HG03575 (cell line): ENCODE measurements at regions not wholly inside any gene's neighbourhood (a gene's known extent, or its start where the extent isn't known, plus 50 kb on each side); places are given as distances from the start of the nearest gene placed in this dataset.
"Not testable (repeated sequence)": the region's sequence is repeated elsewhere in the genome, so short reads cannot be mapped to it uniquely, and the experiment has no call there.

Experiments
- ATAC-seq: cut with Tn5 transposase; IDR thresholded peaks from one replicate; pipeline ENCODE4 v1.9.1; 2021; ENCODE audit not compliant: unreplicated experiment, insufficient number of reproducible peaks, low FRiP score; ENCODE audit errors: extremely low read depth

DNA sequence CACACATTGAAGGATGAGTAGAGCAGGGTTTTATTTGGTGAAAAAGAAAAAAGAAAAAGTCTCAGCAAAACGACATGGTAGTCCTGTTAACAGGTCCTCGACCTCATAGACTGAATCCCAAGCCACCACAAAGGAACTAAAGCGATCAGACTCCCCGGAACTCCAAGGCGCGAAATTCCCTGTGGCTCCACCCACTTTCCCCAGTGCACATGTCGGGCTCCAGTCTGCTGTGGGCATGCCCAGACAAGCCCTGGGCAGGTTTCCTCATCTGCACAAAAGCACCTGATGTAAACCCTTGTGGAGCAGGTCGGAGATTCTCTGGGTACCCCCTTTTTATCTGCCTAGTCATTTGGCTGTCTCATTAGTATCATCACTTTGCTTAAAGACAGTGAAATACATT lies 170.7 kb upstream of the FSIP2 start:
- ATAC-seq: no peak

DNA sequence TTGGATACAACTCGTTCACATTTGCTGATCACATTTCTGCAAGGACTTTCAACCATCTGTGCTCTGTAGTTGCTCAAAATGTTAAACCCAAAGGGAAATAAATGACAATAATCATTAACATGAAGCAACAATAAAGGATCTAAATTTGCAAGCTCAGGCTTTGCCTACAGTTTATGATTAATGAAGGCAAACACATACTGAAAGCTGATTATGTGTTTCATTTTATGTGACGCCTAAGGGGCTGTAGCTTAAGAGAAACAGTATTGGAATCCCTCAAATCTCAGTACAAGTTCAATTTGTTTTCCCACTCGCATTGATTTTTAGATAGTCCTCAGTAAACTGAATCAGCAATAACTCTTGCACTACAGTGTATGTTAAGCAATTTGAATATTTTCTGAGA lies 160.3 kb upstream of the FSIP2 start:
- no peak for ATAC-seq

DNA sequence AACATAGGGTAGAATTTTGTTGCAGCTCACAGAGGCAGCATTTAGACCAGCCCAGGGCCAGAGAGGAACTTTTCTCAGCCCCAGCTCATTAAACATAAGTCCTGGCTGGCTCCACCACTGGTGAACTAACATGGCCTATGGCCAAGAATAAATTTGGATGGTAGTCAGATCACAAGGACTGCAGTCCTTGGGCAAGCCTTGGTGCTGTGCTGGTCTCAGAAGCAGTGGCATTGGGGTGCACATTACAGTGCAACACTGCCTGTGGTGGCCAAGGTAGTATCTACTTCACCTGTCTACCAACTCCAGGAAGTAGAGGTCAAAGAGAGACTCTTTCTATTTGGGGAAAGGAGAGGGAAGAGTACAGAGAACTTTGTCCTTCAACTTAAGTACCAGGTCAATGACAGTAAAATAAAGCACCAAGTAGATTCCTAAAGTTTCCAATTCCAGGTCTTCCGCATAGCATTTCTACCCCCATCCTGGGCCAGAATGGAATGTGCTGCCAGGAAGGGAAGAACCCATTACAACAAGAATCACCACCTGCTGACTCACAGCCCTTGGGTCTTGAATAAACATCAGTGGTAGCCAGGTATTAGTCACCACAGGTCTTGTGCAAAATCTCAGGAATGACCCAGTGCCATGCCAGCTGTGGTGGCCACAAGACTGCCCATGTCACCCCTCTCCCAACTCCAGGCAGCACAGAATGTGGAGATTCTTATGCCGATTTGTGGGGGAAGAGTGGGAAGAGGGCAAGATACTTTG lies 155.4 kb upstream of the FSIP2 start:
- ATAC-seq: no peak

DNA sequence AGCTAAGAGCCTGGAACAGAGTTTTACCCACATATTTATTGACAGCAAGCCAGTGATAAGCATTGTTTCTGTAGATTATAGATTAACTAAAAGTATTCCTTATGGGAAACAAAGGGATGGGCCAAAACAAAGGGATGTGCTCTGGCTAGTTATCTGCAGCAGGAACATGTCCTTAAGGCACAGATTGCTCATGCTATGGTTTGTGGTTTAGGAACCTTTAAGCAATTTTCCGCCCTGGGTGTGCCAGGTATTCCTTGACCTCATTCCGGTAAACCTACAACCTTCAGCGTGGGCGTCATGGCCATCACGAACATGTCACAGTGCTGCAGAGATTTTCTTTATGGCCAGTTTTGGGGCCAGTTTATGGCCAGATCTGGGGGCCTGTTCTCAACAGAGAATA lies 153.4 kb upstream of the FSIP2 start:
- ATAC-seq: not testable (repeated sequence)

DNA sequence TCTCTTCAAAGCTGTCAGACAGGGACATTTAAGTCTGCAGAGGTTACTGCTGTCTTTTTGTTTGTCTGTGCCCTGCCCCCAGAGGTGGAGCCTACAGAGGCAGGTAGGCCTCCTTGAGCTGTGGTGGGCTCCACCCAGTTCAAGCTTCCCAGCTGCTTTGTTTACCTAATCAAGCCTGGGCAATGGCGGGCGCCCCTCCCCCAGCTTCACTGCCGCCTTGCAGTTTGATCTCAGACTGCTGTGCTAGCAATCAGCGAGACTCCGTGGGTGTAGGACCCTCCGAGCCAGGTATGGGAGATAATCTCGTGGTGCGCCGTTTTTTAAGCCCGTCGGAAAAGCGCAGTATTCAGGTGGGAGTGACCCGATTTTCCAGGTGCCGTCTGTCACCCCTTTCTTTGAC lies 147.3 kb upstream of the FSIP2 start:
- not testable (repeated sequence) for ATAC-seq

DNA sequence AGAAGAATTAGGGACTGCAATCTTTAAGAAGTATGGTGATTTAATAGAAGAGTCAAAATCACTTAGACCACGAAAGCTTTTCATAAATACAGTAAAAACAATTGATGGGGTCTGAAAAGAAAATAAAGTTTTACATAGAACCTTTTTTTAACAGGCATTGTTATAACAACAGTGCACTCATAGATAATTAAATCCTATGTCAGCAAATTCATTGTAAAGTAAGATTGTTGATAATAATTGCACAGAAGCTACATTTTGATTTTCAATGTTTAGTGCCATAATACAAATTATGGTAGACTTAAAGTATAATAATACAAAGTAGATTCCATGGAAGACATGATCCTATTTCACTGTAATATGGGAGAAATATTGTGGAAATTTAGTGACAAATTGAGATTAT lies 130.7 kb upstream of the FSIP2 start:
- no peak for ATAC-seq

DNA sequence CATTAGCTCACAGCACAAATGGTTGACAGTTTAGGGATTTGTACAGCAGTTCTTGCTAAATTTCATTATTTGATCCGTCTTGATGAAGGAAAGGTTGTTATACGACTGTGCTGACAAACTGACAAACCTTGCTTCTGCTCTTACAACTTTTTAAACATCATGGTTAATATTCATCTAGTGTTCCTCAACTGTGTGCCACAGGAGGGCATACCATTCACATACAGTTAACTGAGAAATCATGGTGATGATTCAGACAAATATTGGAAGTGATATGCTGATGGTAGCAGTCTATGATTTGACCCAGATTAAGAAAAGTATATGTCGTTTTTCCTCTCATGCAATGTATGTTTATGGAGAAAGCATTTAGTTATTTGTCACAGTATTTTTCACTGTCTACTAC lies 129.8 kb upstream of the FSIP2 start:
- ATAC-seq: no peak

DNA sequence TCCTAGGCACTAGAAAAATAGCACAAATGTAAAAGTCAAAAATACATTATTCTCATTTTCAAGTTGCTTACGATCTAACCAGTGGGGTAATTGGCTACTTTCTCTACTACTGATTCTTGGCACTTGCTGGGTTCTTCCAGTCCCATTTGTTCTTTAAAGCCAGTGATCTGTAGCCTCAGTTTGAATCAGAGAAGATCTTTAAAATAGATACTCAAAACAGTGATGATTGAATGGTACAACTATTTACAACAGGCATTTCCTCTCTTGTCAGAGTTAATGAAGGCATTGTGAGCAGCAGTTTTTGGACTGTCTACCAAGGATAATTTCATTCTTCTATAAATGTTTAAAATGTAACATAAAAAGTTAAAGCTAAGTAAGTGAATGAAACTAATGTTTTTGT lies 128.3 kb upstream of the FSIP2 start:
- ATAC-seq: no peak

DNA sequence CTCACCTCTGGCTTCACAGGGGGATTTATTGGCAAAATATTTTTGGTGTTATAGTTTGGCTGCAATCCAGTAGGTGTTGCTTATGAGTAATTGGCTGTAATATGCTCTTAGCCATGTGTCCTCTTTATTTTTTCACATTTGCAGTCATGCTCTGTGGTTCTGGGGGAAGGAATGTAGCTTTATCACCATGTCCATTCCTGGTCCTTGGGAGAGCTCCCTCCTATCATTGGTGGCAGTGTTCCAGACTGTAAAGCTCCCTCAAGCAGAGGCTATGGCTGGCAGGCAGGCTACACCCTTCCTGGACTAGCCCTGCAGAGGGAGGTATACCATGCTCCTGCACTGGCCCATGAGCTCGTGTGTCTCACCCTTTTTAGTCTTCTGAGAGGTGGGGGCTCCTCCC lies 120.0 kb upstream of the FSIP2 start:
- ATAC-seq: no peak

DNA sequence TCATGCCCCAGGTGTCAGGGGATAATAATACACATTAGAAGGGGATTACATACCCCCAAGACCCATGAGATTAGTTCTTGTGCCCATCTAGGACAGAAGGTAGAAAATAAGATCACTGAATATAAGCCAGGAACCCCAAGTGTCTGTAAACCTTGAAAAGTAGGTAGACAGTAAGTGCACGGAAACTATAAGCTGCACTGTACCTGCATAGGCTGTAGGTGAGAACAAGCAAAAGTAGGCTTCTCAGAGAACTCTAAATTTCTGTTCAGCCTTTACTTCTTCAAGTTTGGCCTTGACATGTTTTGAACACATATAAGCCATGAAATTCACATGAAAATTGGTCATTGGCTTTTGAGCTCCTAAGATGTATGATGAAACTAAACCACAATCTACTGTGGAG lies 113.0 kb upstream of the FSIP2 start:
- ATAC-seq: no peak

DNA sequence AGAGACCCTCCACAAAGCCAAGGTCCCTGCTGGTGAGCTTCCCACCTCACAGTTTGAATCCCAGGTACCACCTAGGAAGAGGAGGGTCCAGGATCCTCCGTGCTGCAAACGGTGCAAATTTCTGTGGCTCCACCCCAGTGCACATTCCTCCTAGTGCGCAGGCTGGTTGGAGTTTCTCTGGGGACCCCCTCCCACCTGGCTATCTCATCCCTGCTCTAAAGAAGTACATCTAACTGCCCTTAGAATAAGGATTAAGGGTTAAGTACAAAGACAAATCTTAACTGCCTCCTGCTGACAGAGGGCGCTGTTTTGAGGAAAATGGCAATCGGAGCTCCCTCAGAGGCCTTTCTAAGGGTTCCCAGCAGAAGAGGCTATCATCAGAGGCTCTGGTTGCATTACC lies 109.6 kb upstream of the FSIP2 start:
- ATAC-seq: no peak

DNA sequence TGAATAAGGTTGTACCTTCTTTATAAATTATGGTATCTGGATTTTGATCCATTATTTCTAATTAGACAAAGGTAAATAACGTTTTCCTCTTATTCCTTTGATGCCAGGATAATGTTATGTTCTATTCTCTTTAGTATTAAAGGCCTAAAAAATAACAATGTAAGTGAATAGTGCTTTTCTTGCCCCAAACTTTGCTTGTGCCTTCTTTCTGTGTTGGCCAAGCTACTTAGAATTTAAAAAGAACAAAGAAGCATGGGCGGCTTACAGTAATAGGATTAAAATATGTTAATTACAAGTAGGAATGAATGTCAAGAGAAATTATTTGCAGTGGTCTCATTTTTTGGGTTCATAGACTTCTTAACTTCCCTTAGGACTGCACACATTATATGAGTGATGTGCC lies 105.0 kb upstream of the FSIP2 start:
- ATAC-seq: no peak

DNA sequence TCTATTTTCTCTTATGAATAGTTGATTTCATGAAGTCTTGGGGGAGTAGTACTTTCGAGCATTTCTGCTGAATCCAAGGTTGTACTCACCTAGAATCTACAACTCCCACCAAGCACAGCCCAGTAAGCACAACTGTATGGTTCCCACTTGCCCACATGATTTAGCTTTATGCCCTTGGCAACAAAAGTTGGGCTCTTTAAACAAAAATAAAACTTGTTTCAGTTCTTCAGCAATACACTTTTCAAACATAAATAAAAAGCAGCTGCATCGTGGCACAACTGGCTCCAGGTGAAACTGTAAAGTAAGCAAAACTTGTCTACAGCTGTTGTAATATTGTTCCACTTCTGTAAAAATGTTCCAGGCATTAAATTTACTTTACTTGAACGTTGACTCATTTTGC lies 99.8 kb upstream of the FSIP2 start:
- no peak for ATAC-seq

DNA sequence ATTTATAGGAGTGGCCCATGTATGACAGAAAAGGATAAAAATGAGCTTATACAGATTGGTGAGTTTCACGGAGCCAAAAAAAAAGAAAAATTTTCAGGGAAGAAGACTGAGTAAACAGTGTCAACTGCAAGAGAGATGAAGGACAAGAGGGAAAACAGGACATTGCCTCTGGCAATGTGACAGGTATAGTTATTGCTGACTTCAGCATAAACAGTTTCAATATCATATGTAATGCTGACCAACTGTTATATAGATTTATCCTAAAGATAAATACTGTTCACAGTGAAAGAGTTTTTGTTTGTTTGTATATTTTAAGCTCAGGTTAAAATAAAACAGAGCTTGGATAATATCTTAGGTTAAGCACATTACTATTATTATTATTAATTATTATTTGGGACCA lies 98.0 kb upstream of the FSIP2 start:
- ATAC-seq: no peak

DNA sequence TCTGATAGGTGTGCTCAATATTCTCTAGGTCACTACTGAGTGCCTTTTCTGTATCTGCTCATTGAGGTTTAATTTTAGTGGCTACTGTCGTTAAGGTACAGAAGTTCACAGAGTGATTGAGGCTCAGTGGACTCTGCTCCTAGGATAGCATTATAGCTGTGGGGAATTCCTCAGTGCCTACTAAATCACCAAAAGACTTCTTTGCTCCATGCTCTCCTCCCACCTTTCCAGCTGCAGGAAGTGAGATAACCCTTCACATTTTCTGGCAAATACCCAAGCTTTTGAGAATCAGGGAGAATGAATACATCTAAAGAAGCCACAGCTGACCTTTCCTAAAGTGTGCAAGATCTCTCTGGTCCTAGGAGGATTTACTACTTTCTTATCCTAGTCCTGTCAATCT lies 95.2 kb upstream of the FSIP2 start:
- ATAC-seq: no peak

DNA sequence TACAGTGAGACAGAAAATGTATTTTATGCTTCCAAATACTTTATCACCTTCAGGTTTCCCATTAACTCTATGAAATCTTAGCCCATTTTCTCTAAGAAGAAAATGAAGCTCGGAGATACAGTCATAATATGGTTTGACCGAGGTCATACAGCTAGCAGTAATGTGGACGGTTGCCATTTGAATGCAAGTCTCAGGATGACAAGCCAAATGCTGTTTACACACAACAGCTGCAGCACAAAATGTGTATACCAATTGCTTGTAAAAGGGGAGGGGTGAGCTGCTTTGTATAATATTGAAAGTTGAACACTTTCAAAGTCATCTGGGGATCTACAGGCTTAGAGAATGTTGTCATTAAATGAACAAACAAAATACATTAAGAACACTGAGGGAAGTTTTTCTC lies 93.8 kb upstream of the FSIP2 start:
- ATAC-seq: no peak

DNA sequence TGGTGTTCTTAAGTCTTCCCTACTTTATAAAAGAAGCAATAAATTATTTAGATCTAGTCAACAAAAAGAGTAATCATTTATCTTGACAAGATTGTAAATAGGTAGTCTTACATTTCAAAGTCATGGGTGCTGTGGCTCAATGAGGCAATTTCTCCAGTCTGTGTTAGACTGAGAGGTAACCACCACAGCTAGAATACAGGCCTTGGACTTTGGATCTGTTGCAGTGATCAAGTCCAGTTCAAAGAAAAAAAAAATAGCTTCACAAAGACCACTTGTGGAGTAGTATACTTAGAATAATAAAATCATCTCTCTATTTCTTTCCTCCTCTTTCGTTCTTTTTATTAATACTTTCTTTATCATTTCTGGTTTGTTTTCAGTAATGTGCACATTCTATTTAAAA lies 93.1 kb upstream of the FSIP2 start:
- no peak for ATAC-seq

DNA sequence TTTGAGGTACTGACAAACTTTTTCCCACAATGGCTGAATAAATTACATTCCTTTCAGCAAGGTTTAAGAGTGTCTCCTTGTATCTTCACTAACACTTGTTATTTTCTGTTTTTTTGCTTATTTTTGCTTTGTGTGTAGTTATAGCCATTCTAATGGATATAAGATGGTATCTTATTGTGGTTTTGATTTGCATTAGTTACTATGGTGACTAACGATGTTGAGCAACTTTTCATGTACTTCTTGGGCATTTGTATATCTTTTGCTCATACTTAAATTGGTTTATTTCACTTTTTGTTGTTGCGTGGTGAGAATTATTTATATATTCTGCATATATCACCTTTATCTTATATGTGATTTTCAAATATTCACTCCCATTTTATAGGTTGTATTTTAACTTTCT lies 79.9 kb upstream of the FSIP2 start:
- ATAC-seq: no peak

DNA sequence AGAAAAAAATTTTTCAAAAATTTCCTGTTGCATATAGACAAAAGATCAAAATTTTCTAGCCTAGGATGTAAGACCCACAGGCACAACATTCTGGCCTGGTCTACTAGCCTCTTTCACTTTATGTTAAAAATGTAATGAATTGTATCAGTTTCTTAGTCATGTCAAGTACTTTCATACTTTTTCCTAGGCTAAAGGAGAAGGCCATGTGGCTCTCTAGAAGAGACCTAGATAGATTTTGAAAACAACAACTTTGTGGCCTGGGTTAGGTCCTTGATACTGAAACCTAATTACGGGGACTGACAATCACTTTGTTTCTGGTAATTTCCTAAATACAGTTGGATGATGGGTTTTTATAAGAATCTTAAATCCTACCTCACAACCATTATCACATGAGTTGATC lies 74.8 kb upstream of the FSIP2 start:
- no peak for ATAC-seq

DNA sequence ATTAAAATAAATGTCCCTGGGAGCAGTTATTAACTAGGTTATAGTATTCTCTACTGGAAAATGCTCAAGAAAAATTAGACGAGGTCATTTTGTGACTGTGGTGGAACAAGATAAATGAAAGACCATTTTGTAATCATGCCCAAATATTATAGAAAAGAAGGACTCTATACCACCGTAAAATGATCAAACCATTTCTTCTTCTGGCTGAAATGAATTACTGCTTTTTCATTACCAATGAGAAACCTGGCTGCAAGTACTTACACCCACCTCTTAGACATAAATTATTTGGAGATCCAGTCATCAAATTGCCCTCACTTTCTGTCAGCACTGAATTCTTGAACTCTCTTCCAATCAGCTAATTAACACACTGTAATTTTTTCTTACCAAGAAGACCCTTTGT lies 74.2 kb upstream of the FSIP2 start:
- no peak for ATAC-seq

DNA sequence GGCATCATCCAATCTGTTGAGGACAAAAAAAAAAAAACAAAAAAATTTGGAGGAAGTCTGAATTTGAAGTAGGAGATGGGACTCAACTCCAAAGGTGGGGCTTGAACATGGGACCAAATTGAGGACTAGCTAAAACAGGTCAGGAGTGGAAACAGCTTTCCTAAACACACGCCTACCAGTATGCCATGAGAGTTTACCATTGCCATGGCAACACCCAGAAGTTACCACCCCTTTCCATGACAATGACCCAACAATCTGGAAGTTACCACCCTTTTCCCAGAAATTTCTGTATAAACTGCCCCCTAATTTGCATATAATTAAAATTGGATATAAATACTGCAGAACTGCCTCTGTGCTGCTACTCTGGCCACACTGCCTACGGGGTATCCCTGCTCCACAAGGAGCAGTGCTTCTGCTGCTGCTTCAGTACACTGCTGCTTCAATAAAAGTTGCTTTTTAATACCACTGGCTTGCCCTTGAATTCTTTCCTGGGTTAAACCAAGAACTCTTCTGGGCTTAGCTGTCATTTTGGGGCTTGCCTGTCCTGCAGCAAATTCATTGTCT lies 73.3 kb upstream of the FSIP2 start:
- no peak for ATAC-seq
